ENCODE measurements at regions not wholly inside any gene's neighbourhood (a gene's known extent, or its start where the extent isn't known, plus 50 kb on each side); places are given as distances from the start of the nearest gene placed in this dataset.

DNA sequence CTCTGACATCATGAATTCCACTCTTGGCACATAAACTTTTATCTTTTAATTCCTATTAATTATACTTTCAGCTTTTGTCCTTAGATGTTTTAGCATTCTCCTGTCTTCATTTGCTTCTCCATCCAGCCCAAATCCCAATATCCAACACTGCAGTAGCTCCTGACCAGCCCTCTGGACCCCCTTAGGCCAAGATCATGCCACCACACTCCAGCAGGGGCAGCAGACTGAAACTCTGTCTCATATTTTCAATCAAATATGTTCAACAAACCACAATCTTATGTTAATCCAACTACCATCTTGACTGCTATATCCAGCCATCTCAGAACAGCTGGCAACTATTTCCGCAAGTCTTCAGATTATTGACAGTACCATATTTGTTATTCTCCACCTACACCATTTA is 315.8 kb upstream of the ROBO2 start:
- DNase-seq = no peak

DNA sequence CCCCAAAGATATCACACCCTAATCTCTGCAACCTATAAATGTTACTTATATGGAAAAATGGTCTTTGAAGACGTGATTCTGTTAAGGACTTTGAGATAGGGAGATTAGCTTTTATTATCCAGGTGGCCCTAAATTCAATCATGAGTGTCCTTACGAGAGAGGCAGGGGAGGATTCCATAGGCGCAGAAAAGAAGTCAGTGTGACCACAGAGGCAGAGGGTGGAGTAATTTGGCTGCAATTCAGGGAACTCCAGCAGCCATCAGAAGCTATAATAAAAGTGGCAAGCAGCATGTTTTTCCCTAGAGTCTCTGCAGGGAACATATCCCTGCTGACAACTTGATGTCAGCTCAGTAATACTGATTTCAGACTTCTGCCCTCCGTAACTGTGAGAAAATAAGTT is 315.2 kb upstream of the ROBO2 start:
- DNase-seq = no peak

DNA sequence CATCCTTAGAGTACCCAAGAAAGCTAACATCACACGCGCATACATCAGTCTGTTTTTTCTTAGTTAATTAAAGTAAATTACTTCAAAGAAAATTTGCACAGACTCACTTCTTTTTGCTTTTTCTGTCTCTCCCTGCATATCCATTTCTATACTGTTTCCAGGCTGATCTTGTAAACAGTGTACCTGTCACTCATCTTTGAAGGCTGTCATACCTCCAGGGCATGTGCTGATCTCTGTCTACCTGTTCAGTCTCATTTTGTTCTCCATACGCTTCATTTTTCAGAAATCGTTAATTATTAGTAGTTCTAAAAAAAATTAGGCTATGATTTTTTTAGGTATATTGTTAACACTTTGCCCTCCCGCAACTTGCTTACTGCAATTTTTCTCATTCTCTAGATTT is 313.9 kb upstream of the ROBO2 start:
- no peak for DNase-seq

DNA sequence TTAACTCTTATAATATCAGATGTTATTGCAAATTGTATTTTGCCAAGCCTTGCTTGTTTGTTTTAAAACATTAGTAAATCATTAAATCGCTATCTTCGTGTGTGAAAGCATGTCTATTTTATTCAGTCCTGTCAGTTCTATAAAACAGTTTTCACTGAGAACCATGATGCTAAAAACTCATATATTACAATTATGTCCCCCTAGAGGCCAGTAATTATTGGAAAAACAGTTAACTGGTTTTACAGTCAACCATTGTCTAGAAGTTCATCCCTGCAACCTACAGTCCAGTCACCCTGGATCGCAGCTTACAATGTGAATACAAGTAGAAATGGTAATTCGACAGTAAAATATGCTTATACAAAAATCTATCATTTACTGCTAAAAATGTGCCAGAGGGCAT is 311.5 kb upstream of the ROBO2 start:
- DNase-seq = no peak

DNA sequence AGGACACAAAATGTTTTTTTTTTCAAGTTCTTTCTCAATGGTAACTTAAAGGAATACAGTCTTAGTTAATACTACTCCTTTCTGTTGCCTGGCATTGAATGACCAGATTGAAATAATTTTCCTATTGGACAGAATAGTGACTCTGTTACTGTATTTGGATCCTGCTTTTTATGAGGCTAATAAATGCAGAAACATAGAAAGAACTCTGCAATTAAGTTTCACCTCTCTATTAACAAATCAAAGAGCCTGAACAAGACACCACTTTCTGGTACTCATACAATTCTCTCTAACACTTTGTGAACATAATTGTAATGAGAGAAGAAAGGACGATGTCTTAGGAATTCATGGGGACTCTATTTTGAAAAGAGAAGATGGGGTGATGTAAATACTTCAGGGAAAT is 308.4 kb upstream of the ROBO2 start:
- no peak for DNase-seq

DNA sequence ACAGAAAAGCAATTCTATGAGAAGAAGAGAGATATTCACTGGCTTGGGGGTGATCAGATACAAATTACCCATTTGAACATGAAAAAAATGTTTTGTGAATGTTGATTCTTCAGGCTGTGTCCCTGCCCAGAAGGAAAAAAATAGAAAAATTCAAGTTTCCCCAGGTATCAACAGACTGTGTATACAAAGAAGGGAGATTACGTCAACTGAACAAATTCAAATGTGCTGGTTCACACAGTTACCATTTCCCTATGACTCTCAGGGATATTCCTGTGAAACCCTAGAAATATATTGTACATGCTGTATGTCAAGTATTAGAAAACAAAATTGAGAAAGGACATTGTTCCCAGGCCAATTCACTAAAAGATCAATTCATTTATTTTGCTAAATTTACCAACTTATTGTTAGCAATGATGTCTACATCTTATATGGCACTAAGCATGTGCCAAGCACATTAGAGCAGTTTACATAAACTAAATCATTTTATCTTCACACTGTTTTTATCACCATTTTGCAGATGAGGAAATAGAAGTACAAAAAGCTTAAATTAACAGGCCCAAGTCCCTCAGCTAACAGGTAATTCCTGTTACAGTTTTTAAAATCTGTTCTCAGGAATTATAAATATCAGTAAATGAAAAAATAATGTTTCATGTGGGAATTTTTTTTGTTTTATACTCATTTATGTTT is 306.7 kb upstream of the ROBO2 start:
- no peak for DNase-seq

DNA sequence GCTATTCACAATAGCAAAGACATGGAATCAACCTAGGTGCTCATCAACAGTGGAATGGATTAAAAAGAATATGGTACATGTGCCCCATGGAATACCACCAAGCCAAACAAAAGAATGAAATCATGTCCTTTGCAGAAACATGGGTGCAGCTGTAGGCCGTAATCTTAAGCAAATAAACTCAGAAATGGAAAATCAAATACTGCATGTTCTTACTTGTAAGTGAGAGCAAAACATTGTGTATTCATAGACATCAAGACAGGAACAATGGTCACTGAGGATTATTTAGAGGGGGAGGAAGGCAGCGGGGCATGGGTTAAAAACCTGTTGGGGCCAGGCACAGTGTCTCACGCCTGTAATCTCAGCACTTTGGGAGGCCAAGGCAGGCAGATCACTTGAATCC is 304.7 kb upstream of the ROBO2 start:
- no peak for DNase-seq

DNA sequence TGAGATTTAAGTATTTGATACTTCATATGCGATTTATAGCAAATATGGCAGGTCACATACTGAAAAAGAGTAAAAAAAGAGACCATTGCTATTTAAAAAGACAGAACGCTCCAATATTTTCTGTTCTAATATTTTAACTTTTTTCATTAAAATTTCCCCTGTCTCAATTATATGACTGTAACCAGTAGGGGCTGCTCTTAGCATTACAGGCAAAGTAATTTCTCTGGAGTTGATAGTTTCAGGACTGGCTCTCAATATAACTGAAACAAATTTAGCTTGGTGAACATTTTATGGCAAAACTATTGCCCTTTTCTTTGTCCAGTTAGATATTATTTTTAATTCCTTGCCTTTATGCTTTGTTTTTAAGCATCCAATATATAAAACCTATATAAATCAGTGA is 286.3 kb upstream of the ROBO2 start:
- peak; percentile 3 for DNase-seq

DNA sequence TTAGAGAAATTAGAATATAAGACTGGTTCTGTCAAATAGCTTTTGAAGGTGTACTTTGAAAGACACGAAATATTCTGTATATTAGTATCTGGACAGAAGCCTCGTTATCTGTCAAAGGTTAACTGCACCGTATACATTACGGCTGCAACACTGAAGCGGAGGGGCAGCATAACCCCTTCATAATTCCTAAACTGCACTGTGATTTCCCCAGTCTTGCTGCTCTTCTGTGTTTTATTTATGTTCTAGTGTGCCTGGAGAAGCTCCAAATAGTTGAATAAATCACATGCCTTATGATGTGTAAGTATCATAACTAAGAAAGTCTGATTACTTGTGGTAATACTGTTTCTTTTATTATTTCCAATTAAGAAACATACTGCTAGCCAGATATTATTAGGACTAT is 285.7 kb upstream of the ROBO2 start:
- no peak for DNase-seq

DNA sequence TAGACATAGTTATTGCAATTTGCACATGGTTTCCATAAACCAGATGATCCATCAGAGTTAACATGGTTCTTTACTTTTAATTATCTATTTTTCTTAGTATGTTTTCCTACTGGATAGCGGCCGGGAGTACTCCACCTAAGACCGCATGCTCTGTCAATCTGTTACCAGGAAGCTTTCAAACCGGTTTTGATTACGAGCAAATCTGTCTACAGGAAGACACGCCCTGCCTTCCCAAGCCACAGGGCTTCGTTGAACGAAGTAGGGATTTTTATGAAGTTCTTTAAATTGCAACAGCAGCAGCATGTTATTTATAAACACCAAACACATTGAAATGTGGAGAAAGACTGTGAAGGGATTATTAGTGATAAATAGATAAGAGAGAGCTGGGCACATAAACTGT is 283.3 kb upstream of the ROBO2 start:
- DNase-seq = peak; percentile 52

DNA sequence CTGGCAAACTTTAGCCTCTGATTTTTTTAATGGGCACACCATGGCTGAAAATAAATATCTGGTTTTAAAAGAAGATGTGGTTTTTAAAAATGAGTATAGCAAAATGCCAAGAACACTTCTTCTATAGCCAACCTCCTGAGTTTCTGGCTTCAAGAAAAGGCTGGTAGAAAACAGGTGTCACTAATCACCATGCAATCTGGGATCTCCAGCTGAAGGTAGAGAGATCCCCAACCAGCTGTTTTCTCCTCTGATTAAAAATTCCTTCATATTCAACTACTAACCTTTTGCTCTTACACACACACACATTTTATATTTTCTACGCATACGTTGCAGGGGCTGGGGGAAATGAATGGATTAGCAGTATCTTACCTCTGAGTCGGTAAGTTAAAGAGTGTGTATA is 279.6 kb upstream of the ROBO2 start:
- DNase-seq = no peak

DNA sequence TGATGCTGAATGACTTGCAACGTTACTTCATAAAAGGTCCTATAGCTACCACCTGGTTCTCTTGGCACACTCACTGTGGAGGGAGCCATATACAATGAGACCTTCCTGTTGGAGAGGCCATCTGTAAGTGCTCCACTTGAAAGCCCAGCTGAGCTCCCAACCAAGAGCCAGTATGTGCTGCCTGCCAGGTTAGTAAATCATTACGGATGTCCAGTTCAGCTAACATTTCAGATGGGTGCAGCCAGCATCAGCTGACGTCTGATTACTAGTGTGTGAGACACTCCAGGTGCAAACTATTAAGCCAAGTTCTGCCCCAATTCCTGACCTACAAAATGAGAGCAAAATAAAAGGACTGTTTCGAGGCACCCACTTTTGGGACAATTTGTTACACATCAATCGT is 274.4 kb upstream of the ROBO2 start:
- DNase-seq = no peak

DNA sequence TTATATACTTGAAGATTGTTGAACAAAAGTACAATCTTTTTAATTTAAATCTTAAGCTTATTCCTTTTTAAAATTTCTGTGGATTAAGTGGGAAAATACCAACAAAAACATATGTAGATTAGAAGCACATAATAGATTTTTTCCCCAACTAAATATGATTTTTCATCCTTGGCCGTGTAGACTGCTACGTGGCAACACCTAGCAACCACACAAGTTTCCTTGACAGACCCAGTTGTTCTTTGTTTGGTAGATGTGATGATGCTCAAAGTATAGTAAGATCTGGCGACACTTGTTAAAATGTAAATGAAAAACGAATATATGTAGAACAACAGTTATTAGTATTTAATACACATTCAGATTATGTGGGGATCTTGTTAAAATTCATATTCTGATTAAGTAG is 271.0 kb upstream of the ROBO2 start:
- no peak for DNase-seq

DNA sequence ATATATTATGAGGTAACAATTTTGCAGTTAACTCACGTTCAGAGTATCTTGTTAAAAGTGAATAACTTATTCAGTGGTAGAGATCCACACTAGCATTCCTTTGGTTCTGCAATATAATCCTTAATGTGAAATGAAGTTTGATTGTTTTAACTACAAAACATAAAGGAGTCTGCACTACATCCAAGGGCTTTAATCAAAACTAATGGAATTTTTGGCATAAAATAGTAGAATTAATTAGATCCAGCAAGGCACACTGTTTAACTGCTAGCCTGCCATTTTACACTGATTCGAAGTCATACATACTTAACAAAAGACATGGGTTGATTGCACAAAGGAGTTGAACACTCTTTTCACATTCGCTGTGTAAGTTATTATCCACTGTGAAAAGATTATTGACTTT is 263.0 kb upstream of the ROBO2 start:
- DNase-seq = no peak

DNA sequence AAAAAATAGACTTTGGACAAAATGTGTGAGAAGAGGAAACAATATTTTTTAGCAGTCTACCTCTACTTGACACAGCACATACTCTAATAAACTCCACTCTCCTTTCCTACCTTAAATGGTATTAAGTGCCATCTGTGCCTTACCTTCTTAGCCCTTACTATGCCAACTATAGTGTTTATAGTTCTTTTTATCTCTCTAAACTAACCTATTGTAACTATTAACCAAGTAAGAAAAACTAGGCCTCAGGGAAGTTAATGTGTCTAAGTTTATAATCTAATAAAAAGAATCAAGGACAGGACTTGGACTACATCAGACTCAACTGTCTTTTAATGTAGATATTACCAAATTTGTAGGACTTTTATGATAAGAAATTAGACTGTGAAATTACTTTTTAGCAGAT is 251.7 kb upstream of the ROBO2 start:
- DNase-seq = no peak

DNA sequence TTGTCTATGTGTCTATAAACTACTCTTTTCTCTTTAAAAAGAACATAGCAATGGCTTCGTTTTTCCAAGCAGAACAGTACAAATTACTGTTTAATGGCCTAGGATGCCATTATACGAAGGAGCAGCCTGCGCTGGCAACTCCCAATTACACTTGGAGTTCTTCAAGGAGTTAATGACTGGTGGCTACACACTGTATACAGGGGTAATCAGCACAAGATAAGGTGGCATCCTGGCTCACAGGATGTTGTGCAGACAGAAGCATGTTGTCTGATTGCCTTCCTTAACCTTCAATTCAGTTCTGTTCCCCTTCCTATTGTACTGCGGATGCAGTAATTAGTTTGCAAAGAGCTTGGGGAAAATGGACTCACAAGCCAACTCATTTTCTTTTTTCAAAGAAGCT is 250.7 kb upstream of the ROBO2 start:
- DNase-seq = no peak

DNA sequence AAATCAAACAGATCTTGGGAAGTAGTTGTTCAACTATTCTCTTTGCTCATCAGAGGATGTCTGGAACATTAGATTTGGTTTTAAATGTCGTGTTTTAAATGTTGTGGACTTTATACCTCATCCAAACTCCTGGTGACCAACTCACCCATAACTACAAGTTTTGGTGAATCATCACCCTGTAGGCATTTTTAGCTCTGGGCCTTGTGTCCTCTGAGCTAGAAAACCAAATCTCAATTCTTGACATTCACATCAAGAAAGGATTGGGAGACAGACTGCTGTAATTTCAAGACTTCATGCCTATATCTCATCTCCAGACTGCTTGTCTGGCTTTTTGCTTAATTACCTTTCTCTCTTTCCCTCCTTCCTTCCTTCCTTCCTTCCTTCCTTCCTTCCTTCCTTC is 228.5 kb upstream of the ROBO2 start:
- DNase-seq = no peak

DNA sequence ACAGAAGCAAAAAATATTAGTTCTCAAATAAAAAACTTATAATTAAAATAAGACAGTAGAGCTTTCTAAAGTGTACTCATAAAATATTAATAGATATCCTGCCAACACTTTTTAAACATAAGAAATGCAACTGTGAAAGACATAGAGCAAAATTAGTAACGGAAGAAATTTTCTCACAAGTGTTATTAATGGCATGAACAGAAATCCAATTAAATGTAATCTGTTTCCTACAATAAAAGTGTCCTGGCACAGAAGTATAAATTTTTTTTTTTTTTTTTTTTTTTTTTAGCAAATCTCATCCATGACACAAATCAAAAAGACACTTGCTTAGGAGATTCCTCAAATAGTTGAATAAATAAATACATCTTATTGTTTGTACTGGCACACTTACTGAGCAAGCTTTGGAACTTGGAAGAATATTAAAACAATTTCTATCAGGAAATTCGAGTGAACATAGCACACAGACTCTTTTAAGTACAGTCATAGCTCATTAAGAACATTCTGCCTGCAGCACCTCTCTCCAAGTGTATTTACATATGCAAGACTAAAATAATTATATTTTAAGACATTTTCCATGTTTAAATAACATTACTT is 227.2 kb upstream of the ROBO2 start:
- no peak for DNase-seq

DNA sequence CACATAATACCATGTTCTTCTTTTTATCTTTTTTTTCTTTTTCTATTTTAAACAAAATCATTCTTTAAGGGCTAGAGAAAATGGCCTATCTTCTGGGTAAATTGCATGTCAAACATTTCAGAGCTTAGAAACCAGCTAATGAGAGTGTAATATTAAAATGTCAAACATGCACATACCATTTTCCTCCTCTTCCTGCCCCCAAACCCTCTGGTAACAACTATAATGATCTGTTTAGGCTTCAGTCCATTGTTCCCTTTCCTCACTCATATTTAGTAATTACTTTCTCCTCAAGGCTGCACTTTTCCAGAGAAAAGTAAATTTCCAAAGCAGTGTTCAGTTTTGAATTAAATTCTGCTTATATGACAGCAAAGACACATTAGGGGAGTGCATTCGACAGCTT is 224.3 kb upstream of the ROBO2 start:
- DNase-seq = no peak

DNA sequence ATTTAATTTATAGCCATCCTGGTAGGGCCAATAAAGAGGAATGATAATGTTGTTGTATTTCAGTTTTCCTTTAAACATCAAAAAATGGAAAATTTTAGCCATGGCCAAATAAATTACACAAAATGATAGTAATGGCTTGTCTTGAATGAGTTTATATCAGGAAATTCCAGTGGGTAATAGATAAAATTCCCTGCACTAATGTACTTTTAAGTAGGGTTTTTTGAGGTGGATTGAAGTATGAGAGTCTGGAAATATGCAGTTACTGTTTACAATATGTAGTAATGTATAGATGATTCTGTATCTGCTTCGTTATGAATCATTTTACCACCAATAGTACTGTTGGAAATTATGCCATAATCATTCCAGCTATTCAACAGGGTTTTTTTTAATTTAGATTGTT is 219.4 kb upstream of the ROBO2 start:
- no peak for DNase-seq

DNA sequence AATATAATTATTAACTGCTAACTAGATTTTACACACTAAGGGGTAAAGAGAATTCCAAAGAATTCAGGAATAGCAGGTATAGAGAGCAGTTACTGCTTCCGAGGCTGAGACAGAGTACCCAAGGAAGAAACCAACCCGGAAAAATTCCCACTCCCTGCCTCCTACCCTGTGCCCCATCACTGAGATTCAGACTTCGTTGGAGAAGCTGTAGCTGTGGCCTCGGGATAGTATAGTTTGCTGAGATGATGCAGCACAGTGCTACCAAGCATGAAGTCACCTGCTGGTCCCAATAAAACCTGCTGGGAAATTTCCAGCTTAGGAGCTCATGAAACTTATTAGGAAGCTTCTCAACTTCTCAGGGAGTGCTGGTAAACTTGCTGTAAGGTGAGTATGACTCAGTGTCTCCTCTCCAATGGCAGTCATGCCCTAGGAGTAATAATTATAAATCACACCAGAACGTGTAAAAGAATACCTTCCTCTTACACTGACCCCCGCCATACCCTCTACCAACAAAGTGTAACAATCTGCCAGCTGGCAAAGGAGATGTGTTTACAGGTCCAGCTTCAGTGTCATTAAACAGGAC is 215.2 kb upstream of the ROBO2 start:
- DNase-seq = no peak

DNA sequence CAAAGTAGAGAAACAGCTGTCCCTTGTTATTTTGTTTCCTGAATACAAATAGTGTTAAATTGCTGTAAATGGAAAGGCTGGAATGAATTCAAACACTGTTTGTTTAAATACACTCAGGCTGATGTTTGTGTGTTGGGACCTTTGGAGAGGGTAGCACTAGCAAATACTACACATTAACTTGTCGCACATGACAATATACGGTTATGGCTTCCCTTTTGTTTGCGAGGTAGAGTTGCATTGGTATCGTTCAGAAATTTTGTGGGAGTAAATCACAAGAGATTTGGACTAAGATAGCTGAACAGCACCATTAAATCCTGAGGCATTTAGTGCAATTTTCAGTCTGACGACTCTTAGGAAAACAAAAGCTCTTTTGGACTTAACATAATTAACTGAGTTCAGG is 213.0 kb upstream of the ROBO2 start:
- DNase-seq = no peak

DNA sequence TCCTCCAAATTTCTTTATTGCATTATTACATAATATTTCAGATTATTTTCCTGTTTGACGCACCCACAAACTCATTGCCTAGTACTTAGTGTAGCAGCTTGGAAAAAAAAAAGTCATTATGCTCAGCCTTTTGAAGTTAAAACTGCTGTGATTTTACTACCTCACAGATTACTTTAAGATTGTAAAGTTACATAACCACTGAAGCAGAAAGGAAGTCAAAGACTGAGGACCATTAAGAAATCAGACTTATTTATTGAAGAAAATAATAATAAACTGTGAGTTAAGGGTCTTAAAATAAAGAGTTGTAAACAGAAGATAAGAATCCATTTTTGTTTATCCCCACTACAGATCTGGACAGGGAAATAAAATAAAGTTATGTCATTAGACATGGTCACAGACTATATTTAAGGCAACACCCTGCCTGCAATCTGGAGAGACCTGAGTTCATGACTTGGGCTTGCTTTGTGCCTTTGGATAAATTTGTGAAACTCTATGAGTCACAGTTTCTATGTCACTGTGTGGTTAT is 212.1 kb upstream of the ROBO2 start:
- DNase-seq = no peak

DNA sequence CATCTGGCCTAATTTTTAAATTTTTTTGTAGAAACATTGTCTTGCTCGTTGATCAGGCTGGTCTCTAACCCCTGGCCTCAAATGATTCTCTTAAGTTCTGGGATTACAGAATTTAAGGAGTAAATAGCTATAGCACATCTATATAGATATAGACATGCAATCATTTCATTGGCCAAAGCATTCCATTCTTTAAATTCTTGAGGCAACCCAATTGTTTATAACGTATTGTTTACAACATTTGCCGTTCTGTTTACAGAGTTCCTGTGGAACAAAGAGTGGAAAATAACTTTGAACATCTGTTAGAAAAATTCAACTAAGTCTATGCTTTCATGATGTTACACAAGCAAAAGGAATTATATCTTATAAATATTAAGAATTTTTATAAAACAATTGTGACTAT is 205.2 kb upstream of the ROBO2 start:
- no peak for DNase-seq

DNA sequence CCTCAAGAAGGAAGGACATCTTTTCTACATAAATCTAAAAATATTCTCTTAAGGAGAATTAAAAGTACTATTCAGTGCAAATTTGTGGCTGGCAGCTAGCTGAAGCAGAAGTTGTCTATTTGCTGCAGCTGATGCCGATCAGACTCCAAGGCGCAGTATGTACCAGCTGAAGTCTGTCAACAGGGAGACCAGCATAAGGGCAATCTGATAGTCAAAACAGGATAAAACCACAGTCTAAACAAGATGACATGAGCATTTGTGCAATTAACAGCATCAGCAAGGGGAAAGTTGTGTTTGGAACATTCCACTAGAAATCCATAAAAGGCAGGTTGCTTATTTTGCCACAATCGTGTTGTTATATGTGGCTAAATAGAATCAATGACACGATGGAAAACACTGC is 198.2 kb upstream of the ROBO2 start:
- DNase-seq = no peak
